NCI-H2171 treated with DMSO at 0.1 percent for 48 hours (cell line): ENCODE measurements at regions not wholly inside any gene's neighbourhood (a gene's known extent, or its start where the extent isn't known, plus 50 kb on each side); places are given as distances from the start of the nearest gene placed in this dataset.

Source experiments
- DNase-seq: peaks from one replicate; lab custom pipeline; 2025; lab: John Stamatoyannopoulos, UW

DNA sequence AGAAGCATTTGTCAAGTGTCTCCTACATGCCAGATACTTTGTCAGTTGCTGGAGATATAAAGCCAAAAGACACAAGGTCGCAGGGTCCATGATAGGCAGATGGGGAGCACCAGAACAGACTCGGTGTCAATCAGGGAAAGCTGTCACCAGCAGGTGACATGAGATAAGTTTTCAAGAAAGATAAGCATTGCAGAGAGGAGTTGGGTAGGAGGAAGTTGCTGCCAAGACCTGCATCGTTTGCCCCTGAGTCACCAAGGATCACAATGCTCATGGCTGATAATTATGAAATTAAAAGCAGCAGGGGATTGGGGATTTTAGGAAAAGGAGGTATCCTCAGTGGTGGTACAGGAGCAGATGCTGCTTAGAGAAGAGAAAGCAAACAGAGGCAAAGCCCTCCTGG, 551.1 kb upstream of the CDH11 start:
- no peak for DNase-seq

DNA sequence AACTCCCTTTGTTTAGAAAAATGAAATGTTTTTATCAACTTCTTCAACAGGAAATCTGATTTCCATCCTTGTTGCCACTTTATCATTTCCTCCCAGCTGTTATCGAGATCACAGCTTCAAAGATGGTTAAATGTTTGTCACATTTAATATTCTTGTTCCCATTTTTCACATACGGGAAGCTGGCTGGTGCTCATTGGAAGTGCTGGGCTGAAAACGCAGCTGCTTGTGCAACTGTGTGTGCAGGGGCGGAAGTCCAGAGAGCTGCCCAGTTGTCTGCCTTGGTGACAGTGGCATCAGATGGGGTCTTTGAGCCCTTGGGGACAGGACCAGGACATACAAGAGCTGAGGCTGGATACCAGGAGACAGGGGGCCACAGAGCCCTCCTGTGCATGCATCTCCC, 549.2 kb upstream of the CDH11 start:
- no peak for DNase-seq

- DNase-seq, result no peak
These were observed 546.3 kb upstream of the CDH11 start for GRCh38 chr16:65668064-65668595.

GRCh38 chr16:65667011-65667578, 545.2 kb upstream of the CDH11 start:
- no peak for DNase-seq

DNA sequence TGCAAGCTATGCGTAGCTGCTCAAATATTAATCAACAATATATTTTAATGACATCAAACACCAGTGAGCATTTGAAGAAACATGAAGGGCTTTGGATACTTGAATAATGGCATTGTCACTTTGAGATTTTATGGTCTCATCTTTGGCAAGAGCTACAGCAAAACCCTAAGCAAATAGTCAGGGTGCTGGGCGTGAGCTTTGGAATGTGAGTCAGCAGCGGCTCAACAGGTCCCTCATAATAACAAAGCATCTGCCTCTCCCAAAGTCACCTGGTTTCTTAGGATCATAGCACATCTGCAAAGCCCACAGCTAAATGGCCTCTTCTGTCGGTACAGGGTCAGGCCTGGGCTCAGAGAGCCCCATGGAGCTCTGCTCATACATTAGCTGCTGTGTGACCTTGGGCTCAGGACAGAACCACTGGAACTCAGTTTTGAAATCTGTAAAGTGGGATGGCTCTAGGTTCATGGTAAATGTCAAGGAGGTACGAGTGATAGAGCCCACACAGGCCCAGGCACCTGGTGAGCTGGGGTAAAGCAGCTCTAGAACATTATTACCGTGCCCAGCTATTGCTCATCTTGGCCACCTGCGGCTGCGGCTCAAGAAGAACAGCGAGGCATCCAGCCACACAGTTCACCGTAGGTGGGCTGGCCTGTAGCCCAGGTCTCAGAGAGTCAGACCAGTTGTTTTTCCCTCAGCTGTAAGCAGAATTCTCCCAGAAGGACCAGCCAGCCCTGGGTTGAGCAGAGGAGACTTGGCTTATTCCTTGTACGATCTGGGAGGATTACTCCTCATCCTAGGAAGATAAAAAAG, 544.5 kb upstream of the CDH11 start:
- no peak for DNase-seq

- no peak for DNase-seq
These were observed 543.7 kb upstream of the CDH11 start for GRCh38 chr16:65665586-65665985.

DNA sequence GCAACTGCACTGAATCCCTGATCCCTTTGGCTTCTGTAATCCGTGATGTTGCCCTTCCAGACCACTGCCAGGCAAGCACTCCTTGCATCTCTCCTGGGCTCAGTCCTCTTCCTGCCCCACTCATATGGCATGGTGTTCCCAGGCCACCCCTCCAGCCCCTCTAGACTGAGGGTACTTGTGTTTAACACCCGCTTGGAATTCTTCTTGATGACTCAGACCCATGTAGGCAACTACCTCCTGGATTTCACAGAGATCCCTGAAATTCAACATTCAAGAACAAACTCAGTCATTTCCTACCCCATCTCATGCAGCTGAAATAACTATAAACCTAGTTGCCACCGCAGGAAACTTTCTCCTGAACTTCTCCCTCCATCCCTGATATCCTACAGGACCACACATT, 541.9 kb upstream of the CDH11 start:
- DNase-seq, result no peak

DNA sequence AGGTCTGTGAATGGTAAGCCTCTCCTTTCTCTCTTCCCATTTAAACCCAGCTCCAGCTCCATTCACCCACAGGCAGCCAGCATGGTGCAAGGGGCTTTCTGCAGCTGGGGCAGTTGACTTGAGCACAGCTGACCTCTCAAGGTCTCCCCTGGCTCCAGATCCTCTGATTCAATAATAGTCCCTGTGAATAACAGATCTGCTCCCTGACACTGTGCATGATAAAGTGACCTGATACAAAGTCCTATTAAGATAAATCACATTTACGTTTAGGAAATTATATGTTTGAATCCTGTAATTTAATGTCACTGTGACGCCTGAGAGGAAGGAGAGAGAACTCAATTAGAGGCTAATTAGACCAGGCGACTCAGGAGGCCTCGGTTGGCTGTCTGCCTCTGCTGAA, 540.4 kb upstream of the CDH11 start:
- no peak for DNase-seq

- DNase-seq, result no peak
These were observed 539.7 kb upstream of the CDH11 start for GRCh38 chr16:65661558-65661957.

GRCh38 chr16:65660390-65660789, 538.5 kb upstream of the CDH11 start:
- no peak for DNase-seq

- no peak for DNase-seq
These were observed 537.9 kb upstream of the CDH11 start for GRCh38 chr16:65659758-65660157.

- no peak for DNase-seq
These were observed 536.9 kb upstream of the CDH11 start for GRCh38 chr16:65658787-65659220.

GRCh38 chr16:65658349-65658748, 536.5 kb upstream of the CDH11 start:
- DNase-seq, result no peak

- no peak for DNase-seq
These were observed 535.7 kb upstream of the CDH11 start for GRCh38 chr16:65657556-65657955.

DNA sequence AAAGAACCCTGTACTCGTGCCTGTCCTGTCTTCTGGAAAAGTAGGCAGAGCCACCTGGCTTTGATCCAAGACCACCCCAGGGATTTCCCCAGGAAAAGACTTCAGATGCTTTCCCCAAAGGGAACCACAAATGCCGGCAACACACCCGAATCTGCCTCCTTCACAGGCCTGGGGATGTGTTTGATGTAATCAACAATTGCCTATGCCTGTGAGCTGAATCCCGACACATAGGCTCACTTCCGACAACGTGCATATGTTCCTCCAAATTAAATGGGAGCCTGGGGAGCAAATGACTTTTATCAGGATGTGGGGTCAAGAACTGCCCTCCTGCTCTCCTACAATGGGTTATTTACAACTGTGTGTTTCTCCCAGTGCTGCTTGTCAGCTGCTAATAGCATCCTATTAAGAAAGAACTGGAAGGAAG, 535.2 kb upstream of the CDH11 start:
- DNase-seq, result no peak

- no peak for DNase-seq
These were observed 533.9 kb upstream of the CDH11 start for GRCh38 chr16:65655802-65656201.

DNA sequence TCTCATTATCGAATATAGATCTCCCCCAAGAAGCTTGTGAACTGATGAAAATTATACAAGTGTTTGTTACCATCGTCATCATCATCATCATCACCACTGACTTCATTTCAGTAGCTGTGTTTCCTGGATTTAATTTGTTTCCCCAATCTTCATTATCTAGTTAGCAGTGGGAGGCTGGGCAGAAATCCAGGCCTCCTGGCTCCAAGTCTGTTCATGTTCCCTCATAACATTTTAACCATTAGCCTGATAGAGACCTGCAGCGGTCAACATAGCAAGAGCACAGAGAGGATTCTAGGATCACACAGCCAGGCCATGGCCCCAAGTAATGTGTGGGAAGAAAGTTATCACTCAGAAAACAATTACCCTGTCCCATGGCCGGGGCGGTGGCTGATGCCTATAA, 526.2 kb upstream of the CDH11 start:
- no peak for DNase-seq

DNA sequence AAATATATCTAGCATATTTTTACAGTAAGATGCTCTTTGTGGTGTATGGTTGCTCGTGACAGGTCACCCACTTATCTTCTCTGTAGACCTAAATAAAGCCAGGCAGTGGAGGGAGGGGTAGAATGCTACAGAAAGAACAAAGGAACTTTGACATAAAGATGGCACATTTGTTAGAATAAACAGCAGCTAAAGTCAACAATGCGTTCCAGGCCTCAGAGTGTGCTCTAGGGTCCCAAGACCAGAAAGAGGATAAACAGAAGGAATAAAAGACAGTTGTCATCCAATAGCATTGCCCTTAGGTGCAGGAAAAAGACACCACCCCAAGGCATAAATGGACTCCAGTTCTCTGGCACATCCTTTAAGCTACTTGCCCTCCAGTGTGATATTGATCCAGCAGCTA, 523.0 kb upstream of the CDH11 start:
- DNase-seq, result no peak

DNA sequence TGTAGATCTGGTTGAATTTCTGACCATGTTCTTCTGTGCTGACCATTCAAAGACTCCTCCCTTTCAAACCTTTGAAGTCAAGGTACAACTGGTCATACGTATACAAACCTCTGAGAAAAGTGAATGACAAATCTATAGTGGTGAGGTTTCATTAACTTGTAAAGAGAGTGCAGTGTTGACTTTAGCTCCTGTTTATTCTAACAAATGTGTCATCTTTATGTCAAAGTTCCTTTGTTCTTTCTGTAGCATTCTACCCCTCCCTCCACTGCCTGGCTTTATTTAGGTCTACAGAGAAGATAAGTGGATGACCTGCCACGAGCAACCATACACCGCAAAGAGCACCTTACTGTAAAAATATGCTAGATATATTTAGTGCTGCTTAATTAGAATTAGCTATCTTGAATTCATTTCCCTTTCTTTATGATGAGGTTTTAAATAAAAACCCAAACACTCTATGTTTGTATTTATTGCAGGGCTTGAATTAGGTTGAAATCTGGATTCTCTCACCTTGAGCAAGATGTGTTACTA, 520.0 kb upstream of the CDH11 start:
- no peak for DNase-seq

DNA sequence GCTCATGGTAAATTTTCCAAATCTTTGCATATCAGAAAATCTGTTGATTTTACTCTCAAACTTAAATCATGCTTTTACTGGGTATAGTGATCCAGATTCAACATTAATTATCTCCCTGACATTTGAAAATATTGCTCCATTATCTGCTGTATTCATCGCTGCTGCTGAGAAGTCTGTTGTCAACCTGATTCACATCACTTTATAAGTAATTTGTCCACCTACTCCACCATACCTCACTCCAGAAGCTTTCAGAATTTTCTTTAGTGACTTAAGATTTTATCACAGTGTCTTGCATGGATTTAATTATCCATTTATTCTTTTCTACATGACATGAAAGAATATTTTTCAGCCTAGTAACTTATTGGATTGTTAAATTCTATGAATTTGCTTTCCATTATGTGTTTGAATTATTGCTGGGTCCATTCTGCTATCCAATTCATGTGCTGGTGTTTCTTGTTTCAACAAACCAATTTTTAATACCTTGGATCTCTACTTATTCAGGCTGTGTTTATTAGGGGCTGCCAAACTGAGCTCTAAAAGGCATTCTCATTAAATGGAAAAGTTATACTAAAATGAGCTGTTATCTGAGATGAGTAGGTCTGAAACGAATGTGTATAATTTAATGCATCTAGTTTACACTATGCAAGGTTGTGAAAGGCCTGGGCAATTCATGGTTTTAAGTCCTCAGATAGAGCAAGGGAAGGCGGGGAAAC, 519.3 kb upstream of the CDH11 start:
- no peak for DNase-seq

- DNase-seq, result no peak
These were observed 513.0 kb upstream of the CDH11 start for GRCh38 chr16:65634833-65635232.

GRCh38 chr16:65634291-65634690, 512.4 kb upstream of the CDH11 start:
- no peak for DNase-seq

GRCh38 chr16:65624666-65625065, 502.8 kb upstream of the CDH11 start:
- DNase-seq, result no peak
